ENCODE measurements at regions not wholly inside any gene's neighbourhood (a gene's known extent, or its start where the extent isn't known, plus 50 kb on each side); places are given as distances from the start of the nearest gene placed in this dataset.

DNA sequence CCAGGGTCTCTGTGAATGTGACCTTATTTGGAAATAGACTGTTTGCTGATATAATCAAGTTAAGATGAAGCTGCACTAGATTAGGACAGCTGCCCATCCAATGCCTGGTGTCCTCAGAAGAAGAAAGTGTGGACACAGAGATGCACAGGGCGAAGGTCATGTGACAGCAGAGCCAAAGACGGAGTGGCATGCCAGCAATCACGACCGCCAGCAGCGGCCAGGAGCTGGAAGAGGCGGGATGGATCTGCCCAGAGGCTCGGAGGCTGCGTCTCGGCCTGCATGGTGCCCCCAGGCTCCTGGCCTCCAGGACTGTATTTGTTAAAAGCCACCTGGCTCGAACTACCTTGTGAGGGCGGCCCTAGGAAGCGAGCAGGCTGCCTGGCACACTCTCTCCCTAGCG lies 76.5 kb downstream of the RFLNA start:
- TF ChIP-seq, protein P1, sequence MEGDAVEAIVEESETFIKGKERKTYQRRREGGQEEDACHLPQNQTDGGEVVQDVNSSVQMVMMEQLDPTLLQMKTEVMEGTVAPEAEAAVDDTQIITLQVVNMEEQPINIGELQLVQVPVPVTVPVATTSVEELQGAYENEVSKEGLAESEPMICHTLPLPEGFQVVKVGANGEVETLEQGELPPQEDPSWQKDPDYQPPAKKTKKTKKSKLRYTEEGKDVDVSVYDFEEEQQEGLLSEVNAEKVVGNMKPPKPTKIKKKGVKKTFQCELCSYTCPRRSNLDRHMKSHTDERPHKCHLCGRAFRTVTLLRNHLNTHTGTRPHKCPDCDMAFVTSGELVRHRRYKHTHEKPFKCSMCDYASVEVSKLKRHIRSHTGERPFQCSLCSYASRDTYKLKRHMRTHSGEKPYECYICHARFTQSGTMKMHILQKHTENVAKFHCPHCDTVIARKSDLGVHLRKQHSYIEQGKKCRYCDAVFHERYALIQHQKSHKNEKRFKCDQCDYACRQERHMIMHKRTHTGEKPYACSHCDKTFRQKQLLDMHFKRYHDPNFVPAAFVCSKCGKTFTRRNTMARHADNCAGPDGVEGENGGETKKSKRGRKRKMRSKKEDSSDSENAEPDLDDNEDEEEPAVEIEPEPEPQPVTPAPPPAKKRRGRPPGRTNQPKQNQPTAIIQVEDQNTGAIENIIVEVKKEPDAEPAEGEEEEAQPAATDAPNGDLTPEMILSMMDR (conservative IDR thresholded peaks at IDR 0.05 in 1 of 2, IDR thresholded peaks at IDR 0.05 in 1 of 2; ENCODE audit: low read depth in 1 of 2, low read length in 2 of 2) = no peak
- TF ChIP-seq EZH2 (IDR thresholded peaks at IDR 0.05; ENCODE audit: low read length, missing control alignments) = no peak

Measured in fibroblast of lung (primary cell).